Hematopoietic multipotent progenitor cell treated with erythropoietin and hydrocortisone succinate and interleukin-3 and kit ligand, for 17 days (in vitro differentiated cells): ENCODE measurements at regions not wholly inside any gene's neighbourhood (a gene's known extent, or its start where the extent isn't known, plus 50 kb on each side); places are given as distances from the start of the nearest gene placed in this dataset.

Experiments used
- DNase-seq: peaks from one replicate; pipeline ENCODE4 v3.0.0-alpha.2; 2015; ENCODE audit warnings: low spot score

DNA sequence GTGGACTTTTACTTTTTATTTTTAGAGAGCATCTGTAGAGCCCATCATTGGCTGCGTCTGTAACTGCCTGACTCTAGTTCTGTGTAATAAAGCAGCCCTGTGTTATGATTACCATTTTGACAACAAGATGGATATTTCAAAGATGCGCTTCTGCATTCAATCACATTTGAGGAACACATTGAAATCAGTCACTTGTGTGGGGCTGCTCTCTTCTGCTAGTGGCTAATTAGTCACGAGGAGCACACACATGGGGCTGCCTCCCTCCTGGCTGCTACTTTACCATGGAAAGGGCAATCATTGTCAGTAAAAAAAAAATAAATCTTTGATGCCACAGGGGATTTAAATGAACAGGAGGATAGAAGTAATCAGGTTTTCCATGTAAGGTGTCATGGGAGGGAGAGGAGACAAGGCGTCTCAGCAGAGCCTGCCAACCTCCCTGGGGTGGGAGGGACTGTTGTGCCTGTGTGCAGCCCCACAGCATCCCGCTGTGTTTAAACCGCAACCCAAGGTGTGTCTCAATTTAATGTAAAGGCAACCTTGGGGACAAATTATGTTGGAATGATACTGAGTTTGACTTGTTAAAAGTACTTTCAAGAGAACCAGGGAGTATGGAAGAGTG is 205.2 kb upstream of the COBL start:
- no peak for DNase-seq

DNA sequence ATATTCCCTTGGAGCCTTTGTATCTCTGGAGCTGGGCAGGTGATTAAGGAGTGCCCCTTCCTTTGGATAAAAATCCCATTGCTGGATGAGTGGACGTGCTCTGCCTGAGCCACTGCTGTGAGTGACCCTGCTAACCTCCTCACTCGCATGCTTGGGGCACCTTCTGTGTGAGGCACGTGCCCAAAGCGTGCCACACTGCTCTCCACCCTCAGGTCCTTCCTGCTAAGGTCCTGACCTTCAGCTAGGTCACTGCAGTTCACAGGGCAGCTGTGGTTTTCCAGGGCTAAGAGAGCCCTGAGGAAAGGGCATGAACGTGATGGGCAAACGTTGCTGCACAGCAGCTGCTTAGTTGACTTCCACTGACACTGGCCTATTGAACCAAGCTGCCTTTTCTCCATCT is 204.4 kb upstream of the COBL start:
- DNase-seq, result no peak

DNA sequence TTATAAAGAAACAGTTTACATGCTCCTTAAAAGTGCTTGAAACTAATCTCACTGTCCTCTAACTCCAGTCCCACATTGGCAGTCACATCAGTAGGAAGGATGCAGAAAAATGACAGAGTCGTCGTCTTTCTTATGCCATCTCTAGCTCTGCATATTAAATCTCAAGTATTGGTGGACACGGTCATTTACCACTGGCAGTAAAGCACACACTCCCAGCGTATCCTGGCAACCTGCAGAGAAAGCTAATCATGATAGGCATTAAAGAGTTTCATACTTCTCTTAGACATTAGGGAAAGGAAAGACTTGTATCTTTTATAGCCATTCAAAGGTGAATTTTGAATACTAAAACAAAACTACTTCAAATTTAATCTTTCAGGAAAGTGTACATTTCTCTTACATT is 202.0 kb upstream of the COBL start:
- no peak for DNase-seq

DNA sequence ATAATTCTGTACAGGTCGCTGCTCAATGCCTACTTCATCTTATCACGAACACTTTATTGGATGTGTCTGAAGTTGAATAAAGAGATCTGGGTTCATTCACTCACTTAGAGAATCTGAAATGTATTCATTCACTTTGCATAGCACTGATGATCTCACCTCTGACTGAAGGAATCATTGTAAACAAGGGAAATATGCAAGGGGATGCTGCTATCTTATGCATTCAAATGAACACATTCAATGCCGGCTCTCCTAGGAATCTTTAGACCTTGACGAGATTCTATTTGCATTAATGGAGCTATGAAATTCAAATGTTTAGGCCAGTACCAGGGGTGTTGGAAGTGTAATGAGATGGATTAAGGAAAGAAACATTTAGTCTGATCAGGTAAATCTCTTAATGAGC is 200.6 kb upstream of the COBL start:
- DNase-seq, result no peak

DNA sequence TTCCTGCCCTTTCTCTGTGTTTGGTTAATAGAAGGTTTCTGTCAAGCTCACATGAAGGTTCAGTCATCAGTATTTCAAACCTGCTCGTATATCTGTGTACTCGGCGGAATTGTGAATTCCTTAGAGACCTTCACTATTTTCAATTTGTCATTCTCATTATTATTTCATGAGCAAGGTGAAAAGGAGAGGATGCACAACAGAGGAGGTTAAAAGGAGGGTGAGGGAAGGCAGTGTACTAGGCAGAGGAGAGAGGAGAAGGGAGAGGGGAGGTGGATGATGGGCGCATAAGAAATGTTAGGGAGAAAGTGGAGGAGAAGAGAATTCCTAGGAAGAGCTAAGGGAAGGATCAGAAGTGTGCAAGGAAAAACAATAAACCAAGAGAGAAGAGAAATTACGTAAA is 185.0 kb upstream of the COBL start:
- DNase-seq, result no peak

DNA sequence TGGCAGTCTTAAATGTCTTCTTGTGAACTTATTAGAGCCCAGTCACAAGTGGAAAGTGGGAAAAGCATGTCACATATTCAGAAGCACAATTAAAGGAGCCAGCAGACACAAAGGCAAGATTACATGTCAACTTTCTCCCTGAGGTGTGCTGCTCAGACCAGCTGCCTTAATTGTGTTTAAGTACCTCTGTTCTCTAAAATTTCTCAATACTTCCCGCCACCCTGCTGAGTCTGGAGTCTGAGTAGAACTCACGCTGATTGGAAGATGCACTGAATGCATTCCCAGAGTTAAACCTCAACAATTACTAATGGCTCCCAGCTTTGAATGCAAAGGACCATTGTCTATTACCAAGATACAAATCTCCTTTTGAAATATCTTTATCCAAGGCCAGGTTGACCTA is 166.4 kb upstream of the COBL start:
- no peak for DNase-seq

DNA sequence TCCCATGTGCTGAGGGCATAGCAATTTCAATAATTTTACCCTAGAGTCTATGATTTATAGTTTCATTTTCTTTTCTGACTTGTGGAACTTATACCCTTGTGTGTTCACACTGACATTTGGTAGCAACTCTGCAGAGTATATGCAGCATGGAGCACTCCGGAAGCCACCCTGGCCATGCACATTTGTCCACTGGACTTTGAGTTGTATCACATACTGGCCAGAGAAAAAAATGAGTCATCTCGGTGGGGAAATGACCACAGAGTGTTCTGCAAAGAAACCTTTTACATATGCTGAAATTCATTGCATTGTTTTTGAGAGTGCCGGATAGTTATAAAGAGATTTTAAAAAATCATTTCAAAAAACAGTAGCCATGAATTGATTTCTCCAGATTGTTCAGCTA is 164.8 kb upstream of the COBL start:
- no peak for DNase-seq

DNA sequence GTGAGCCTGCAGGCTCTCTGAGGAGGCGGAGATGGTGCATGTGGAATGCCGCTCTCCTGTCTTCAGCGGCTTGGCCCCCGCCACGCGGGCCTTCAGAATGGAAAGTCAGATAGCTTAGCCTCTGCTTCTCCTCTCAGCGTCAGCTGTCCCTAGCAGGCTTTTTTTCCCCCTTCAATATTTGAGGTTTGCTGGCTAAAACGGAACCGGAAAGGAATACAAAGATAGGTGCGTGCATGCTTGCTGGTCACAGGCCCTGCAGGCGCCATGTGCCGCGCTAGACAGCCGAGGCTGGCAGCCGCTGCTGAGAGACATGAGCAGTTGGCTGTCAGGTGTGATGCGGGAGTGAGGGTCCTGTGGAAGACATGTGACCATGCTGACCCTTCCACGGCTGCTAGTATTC is 161.2 kb upstream of the COBL start:
- DNase-seq, result no peak

DNA sequence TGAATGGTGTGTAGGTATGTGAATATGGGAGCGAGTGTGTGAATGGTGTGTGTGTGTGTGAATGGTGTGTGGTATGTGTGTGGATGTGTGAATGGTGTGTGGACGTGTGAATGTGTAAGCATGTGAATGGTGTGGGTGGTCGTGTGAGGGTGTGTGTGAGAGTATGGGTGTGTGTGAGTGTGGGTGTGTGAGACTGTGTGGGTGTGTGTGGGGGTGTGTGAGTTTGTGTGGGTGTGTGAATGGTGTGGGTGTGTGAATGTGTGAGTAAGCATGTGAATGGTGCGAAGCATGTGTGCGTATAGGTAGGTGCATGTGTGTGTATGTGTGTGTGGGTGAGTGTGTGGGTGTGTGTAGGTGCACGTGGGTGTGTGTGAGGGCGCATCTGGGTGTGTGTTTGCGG is 160.7 kb upstream of the COBL start:
- DNase-seq, result no peak

DNA sequence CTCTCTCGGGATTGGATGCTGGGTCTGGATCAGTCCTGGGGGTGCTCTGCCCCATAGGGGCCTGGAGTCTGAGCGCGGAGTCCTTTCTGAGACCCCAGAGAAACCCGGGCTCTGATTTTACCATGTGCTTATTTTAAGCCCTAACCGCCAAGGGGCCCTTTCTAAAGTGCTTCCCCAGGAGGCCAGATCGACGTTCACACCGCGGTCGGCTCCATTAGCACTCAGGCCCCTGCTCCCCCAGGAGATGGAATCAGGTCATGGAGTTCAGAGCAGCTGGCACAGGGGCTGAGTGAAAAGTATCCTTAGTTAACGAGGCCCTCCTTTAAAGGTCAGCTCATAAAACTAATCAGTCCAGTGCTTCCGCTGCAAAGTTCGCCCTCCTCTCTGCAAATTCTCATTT is 159.4 kb upstream of the COBL start:
- DNase-seq, result no peak

DNA sequence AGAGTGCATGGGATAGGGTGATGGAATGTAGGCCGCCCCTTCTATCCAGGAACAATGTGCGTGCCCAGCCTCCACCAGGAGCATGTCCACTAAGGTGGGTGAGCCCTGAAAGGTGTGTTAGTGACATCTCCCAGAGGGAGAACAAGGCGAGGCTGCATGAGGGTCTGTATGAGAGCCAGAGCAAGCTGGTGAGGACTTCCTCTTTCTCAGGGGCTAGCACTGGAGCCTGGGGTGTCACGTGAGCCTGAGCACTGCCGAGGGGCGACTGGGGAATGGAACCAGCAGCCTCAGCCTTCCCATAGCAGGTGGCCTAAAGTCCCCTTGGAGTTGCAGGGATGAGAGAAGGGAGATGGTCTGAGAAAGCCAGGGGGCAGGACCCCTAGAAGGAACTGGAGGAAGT is 156.3 kb upstream of the COBL start:
- DNase-seq, result no peak

DNA sequence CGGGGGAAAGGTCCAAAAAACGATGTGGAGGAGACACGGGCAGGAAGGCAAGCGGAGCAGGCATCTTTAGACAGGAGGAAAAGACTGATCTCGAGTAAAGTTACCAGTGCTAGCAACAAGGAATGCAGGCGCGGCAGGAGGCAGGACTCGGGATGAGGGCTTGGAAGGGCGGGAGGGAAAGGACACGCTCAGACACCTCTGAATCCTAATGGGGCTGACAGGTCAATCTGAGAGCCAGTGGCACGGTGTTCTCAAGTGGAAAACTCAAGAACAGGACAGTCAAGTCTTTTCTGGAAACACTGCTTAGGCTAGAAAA is 155.3 kb upstream of the COBL start:
- no peak for DNase-seq

DNA sequence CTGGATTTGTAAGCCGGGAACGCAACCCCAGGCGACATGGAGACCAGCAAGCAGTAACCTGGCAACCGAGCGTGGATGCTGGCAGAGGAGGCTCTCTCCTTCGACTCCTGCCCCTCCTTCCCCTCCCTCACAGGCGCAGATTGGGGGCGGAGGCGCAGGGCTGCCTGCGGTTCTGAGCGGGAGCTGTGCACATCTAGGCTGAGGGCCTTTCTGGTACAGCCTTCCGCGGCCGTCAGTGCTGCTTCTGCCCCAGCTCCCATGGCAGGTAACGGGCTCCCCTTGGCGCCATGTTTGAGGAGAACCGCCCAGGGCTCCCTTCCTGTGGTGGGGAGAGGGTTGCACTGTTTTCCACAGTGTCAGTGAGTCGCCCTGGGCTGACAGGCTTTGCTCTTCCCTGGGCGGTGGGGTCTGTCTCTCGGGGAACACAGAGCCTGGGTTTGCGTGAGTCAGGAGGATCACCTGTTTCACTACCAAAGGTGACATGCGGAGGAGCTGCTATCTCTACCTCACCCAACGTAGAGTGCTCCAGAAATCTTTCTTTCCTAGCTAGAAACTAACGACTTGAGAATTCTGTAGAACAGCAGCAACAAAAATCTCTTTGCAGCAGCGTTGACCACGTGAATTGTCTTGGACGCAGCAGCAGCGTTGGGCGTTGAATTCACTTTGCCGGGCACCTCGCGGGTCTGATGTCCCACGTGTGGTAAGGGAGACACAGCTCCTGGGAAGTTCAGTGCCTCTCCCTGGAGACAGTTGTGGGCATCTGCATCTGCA is 154.8 kb upstream of the COBL start:
- no peak for DNase-seq

DNA sequence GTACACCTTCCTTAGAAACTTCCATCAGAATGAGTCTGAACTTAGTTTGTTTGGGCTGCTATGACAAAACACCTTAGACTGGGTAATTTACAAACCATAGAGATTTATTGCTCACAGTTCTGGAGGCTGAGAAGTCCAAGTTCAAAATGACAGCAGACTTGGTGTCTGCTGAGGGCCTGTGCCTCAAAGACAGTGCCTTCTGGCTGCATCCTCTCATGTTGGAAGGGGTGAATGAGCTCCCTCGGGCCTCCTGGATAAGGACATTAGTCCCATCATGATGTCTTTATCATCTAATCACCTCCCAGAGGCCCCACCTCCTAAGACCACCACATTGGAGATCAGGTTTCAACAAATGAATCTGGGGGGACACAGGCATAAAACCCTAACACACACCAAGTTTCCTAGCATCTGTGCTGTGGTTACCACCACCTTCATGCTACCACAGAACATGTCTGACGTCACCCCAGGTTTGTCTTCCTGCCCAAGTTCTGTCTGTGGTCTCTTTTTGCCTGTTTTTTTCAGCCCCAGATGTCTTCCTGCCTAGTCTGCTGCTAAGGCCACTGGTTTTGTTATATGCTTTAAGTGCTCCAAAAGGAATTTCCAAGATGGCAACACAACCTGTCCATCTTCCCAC is 150.9 kb upstream of the COBL start:
- no peak for DNase-seq

DNA sequence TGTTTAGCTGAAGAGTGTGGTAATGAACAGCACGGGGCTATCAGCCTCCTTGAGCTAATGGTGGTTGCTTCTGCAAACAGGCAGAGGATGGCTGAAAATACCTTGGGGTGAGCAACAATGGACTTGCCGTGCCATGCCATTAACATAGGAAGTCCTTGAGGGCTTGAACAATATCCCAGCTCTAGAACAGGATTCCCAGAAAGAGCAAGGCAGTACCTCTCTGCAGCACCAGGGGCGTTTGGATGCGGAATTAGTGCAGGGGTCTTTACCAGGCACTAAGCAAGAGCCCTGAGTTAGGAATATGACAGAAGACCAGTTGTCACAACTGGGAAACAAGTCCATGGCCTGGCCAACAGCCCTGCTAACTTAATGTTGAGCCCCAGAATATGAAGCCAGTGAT is 143.2 kb upstream of the COBL start:
- no peak for DNase-seq

DNA sequence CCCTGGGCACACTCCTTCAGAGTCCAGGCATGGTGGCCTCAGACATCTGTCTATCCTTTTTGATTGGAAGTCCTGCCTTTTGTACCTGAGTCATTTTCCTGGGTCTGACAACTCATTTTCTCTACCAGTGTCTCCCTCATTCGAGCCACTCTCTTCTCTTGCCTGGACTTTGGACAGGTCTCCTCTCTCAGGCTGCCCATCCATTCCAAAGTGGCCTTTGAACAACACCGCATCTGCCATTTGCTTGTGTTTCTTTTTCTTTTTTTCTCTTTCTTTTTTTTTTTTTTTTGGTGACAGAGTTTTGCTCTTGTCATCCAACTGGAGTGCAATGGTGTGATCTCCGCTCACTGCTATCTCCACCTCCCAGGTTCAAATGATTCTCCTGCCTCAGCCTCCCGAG is 142.1 kb upstream of the COBL start:
- no peak for DNase-seq

DNA sequence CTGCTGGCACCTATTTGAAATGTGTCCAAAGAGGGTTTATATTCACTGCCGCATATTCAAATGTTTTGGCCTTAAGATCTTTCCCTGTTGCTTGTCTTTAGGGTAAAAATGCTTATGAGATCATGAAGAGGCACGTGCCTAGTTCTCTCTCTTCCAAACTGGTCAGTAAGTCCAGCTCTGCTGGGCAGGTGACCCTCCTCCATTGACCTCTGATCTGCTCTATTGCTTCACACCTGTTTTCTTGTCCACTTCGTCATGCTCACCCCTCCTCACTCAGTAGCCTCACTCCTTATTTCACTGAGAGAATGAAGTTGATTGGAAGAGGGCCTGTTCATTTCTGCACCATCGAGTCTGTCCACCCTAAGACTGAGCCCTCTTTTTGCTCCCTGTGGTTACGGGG is 140.5 kb upstream of the COBL start:
- DNase-seq, result no peak

DNA sequence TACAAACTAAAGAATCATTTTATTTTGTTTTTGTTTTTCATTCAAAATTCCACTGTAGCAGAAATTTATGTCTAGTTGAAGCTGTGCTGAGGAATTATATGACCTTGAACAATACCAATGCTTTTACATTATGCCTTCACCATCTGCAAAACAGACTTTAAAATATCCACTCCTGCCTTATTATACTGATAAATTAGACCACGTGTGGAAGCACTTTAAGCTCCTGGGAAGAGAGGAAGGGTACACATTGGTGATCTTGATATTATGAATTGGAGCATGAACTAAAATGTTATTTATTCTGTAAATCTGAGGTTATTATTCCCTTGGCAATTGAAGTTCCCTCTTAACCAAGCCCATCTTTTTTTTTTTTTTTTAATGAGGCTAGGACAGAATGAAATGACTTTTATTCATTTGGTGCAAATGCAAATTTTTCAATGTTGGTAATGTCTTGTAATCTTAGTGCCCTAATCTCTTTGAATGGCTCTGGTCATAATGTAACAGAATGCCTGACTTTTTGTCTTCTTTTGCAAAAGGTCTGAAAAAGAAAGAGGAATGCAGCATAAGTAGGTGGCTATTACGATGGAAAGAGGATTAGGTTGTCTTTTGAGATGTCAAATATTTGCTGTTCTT is 139.9 kb upstream of the COBL start:
- no peak for DNase-seq

DNA sequence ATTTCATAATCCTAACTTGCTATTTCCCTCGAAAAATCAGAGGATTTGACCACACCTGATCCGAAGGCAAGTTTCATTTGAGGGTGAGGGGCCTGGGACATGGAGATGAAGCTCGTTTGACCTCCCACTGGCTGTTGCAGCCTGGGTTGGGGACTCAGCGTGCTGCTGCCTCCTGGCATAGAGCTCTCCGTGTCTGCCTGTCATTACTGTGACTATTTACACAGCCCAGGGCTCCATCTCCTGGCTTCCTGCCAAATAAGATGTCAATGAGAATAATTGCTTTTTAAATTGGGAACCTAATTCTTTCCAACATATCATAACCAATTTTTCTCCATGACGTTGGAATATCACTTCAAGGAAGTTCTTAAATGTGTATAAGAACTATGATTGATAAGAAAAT is 139.3 kb upstream of the COBL start:
- no peak for DNase-seq

DNA sequence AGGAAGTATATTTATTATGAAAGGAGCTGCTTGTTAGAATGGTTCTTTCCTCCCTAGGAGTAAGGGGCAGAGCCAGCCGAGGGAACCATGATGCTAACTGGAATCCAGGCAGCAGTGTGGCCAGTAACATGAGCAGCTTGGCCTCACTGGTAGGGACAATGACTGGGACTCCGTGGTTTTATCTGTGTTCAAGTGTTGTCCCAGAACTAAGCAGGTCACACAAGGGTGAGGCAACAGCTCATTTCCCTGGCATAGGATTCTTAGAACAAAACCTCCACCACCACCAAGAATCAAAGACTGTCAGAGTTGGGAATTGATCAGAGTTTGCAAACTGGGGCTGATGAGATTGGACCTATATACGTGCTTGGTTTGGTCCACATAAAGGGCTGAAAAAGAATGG is 138.9 kb upstream of the COBL start:
- DNase-seq, result no peak

DNA sequence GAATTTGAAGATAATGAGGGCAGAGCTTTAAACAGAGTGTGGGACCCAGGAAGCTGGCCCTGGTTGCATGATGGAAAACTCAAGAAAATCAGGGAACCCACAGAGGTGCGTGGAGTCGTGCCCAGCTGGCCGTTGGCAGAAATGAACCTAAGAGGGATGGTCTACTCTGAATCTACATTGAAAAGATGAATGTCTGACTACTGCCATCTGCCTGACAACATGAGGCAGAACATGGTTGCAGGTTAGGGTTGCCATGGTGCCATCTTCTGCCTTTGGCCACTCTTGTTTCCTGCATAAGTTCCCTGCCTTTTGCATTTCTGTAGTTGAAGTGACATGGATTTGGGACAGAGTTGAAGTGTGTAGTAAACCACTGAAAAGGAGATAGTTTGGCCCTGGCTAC is 138.5 kb upstream of the COBL start:
- DNase-seq, result no peak

DNA sequence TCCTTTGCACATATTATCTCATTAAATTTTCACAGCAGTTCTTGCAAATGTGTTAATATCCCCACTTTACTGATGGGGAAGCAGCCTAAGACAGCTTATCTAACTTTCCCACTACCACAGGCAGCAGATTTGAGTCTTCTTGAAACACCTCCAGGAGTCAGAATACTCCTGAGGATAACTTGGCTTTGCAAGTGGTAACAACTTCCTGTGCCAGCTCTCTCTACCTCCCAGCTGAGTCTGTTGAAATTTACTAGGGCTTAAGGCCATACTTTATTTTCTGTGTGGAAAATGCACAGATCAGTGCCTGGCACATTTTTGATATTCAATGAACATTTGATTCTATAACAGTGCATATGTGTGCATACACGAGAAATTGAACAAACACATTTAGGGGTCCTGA is 136.1 kb upstream of the COBL start:
- DNase-seq, result no peak

DNA sequence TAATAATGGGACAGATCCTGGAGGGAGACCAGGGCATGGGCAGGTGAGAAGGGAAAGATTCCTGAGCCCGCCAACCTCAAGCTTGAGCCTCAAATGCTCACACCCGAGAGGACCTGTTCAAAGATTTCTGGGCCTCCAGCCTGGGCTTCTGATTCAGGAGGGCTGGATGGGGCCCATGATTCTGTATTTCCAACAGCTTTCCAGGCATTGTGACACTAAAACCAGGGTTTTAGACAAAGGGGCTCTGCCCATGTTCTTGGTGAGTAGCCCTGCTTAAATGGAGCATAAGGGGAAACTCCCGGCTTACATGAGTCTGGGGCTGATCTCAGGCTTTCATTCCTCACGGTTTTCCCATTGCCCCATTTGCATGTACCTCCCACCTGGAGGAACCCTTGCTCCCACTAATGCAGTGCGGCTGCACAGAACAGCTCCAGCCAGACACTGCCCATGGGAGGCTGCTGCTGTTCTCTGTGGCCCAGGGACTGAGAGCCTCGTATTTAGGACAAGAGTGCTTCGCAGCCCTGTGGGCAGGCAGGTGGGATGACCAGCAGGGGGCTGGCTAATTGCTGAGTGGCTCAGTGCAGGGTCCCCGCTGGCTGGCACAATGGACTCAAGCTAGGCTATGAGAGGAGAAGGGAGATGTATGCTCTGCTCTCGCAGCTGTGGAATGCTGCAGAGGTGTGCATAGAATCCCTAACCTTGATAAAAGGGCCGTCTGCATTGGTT is 135.3 kb upstream of the COBL start:
- DNase-seq, result no peak
